GM18870 (cell line): ENCODE measurements at regions not wholly inside any gene's neighbourhood (a gene's known extent, or its start where the extent isn't known, plus 50 kb on each side); places are given as distances from the start of the nearest gene placed in this dataset.
"Not testable (repeated sequence)": the region's sequence is repeated elsewhere in the genome, so short reads cannot be mapped to it uniquely, and the experiment has no call there.

Experiments
- ATAC-seq: cut with Tn5 transposase; IDR thresholded peaks from one replicate; pipeline ENCODE4 v1.9.1; 2021; ENCODE audit warnings: moderate library complexity; ENCODE audit not compliant: unreplicated experiment

GRCh38 chr18:68153821-68154220, 561.1 kb downstream of the TMX3 start:
- not testable (repeated sequence) for ATAC-seq

GRCh38 chr18:68152770-68153169, 562.1 kb downstream of the TMX3 start:
- no peak for ATAC-seq

- ATAC-seq, result no peak
These were observed 563.9 kb downstream of the TMX3 start for GRCh38 chr18:68150961-68151360.

- ATAC-seq, result no peak
These were observed 566.0 kb downstream of the TMX3 start for GRCh38 chr18:68148863-68149262.

GRCh38 chr18:68147728-68148127, 567.2 kb downstream of the TMX3 start:
- no peak for ATAC-seq

GRCh38 chr18:68121826-68122225, 593.1 kb downstream of the TMX3 start:
- no peak for ATAC-seq

GRCh38 chr18:68121308-68121707, 593.6 kb downstream of the TMX3 start:
- no peak for ATAC-seq

- ATAC-seq, result no peak
These were observed 598.5 kb upstream of the DSEL start for GRCh38 chr18:68114989-68115388.

GRCh38 chr18:68104036-68104435, 587.5 kb upstream of the DSEL start:
- ATAC-seq, result no peak

GRCh38 chr18:68103561-68103960, 587.0 kb upstream of the DSEL start:
- no peak for ATAC-seq

GRCh38 chr18:68102117-68102516, 585.6 kb upstream of the DSEL start:
- no peak for ATAC-seq

- ATAC-seq, result no peak
These were observed 582.1 kb upstream of the DSEL start for GRCh38 chr18:68098655-68099054.

- no peak for ATAC-seq
These were observed 570.0 kb upstream of the DSEL start for GRCh38 chr18:68086481-68086880.

GRCh38 chr18:68085251-68085650, 568.7 kb upstream of the DSEL start:
- ATAC-seq, result no peak

- ATAC-seq, result no peak
These were observed 567.3 kb upstream of the DSEL start for GRCh38 chr18:68083776-68084175.

- ATAC-seq, result no peak
These were observed 566.6 kb upstream of the DSEL start for GRCh38 chr18:68083131-68083530.

GRCh38 chr18:68072744-68073143, 556.2 kb upstream of the DSEL start:
- ATAC-seq, result no peak

- ATAC-seq, result no peak
These were observed 544.4 kb upstream of the DSEL start for GRCh38 chr18:68060871-68061270.

- ATAC-seq, result no peak
These were observed 540.4 kb upstream of the DSEL start for GRCh38 chr18:68056936-68057335.

- no peak for ATAC-seq
These were observed 538.1 kb upstream of the DSEL start for GRCh38 chr18:68054669-68055068.

- ATAC-seq, result no peak
These were observed 536.8 kb upstream of the DSEL start for GRCh38 chr18:68053290-68053689.

- no peak for ATAC-seq
These were observed 524.8 kb upstream of the DSEL start for GRCh38 chr18:68041327-68041726.

- no peak for ATAC-seq
These were observed 523.7 kb upstream of the DSEL start for GRCh38 chr18:68040198-68040597.
